A673 (cell line): ENCODE measurements at regions not wholly inside any gene's neighbourhood (a gene's known extent, or its start where the extent isn't known, plus 50 kb on each side); places are given as distances from the start of the nearest gene placed in this dataset.

Experiments
- BruUV-seq: library from RNA; stranded (reverse); fragments of 400-500 nt; replicated peaks from 2 replicates; lab custom pipeline; 2021; lab: Mats Ljungman, UMichigan
- CTCF ChIA-PET: fragments of 300-600 bp; sonication (Branson Sonifier 250); formaldehyde crosslinking; loops from one replicate; lab custom pipeline; 2022; ENCODE audit warnings: antibody characterized with exemption; lab: Charles Lee
- POLR2A ChIA-PET: fragments of 300-600 bp; sonication (Branson Sonifier 250); formaldehyde crosslinking; loops from one replicate; lab custom pipeline; 2022; ENCODE audit warnings: antibody characterized with exemption; ENCODE audit not compliant: low non-redundant PET; lab: Charles Lee
- DNase-seq: peaks from one replicate; pipeline ENCODE4 v3.0.0-alpha.2; 2015; ENCODE audit warnings: low spot score
- H3K27ac ChIP-seq: fragments of 200-600 bp; sonication (generic); 2 replicates; pipeline ENCODE4 v1.5.1; 2016; ENCODE audit warnings: mixed run types, low read depth, mild to moderate bottlenecking, mixed read lengths, antibody characterized with exemption, low read length; ENCODE audit not compliant: poor library complexity, severe bottlenecking
- H3K27me3 ChIP-seq: fragments of 200-600 bp; sonication (generic); replicated peaks from 2 replicates; pipeline ENCODE4 v1.6.1; 2017; ENCODE audit warnings: mixed run types, low read depth, mild to moderate bottlenecking, mixed read lengths, antibody characterized with exemption, low read length; ENCODE audit not compliant: insufficient read depth, poor library complexity
- H3K36me3 ChIP-seq: fragments of 200-600 bp; sonication (generic); 2 replicates; pipeline ENCODE4 v1.6.1; 2016; ENCODE audit warnings: mixed run types, mild to moderate bottlenecking, mixed read lengths, antibody characterized with exemption, low read length; ENCODE audit not compliant: insufficient read depth, poor library complexity, severe bottlenecking
- H3K4me1 ChIP-seq: fragments of 200-600 bp; sonication (generic); 2 replicates; pipeline ENCODE4 v1.6.1; 2017; ENCODE audit warnings: mixed run types, mild to moderate bottlenecking, mixed read lengths, antibody characterized with exemption, low read length; ENCODE audit not compliant: insufficient read depth, poor library complexity, severe bottlenecking
- H3K4me3 ChIP-seq: fragments of 200-600 bp; sonication (generic); 2 replicates; pipeline ENCODE4 v1.5.1; 2016; ENCODE audit warnings: low read depth, mixed run types, mild to moderate bottlenecking, mixed read lengths, low read length; ENCODE audit not compliant: poor library complexity, severe bottlenecking
- H3K9me3 ChIP-seq: fragments of 200-600 bp; sonication (generic); 2 replicates; pipeline ENCODE4 v1.6.1; 2016; ENCODE audit warnings: mixed run types, low read depth, mild to moderate bottlenecking, mixed read lengths, antibody characterized with exemption, low read length; ENCODE audit not compliant: poor library complexity, severe bottlenecking
- EZH2 ChIP-seq: fragments of 200-600 bp; sonication (generic); IDR thresholded peaks from 2 replicates; pipeline ENCODE4 v1.6.1; 2017; ENCODE audit warnings: borderline replicate concordance, low read depth, mild to moderate bottlenecking, mixed read lengths, antibody characterized with exemption, low read length; ENCODE audit not compliant: poor library complexity, severe bottlenecking
- intact Hi-C: fragments of 100-400 bp; cut with micrococcal nuclease; formaldehyde crosslinking; loops from one replicate; pipeline ENCODE4 v1.10.0; 2022; ENCODE audit not compliant: unreplicated experiment
- TF ChIP-seq, protein P1 (sequence below): fragments of 300-800, 200-600 bp; sonication (generic); conservative IDR thresholded peaks from 2 replicates; pipeline ENCODE4 v1.5.1; 2017; ENCODE audit warnings: low read depth, mild to moderate bottlenecking, antibody characterized with exemption, low read length, moderate library complexity, mixed read lengths

DNA sequence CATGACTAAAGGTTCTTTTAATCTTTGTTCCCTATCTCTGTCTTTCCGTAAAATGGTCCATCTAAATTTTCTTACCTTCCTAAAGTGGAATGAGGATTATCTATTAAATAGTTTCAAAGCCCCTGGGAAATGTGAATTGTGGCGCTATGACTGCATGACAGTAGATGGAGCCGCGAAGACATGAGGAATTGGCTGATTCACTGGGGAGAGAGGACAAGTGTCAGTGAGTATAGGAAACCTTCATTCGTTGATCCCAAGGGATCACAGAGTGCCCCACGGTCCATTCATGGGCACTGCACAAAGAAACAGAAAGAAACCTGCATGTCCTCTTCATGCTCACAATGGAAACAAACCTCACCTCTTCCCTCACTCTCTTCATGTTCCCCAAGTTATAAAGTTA lies 479.3 kb upstream of the BTBD3 start:
- intact Hi-C loops, result loop anchor here (2.0 kb wide), 1 partner anchor 104 kb away; no protein-coding TSS in a partner anchor
- peak; percentile 65 for DNase-seq
- CTCF ChIA-PET, result no interaction called here
- Histone ChIP-seq H3K9me3 (peaks cover 12% of the 10 kb centered on the region), H3K27ac (no peak overlapping the region), H3K27me3 (no peaks in the 10 kb centered on the region), H3K4me1 (peaks cover 21% of the 10 kb centered on the region), H3K36me3 (no peaks in the 10 kb centered on the region), H3K4me3 (no peak overlapping the region)
- TF ChIP-seq, protein P1, sequence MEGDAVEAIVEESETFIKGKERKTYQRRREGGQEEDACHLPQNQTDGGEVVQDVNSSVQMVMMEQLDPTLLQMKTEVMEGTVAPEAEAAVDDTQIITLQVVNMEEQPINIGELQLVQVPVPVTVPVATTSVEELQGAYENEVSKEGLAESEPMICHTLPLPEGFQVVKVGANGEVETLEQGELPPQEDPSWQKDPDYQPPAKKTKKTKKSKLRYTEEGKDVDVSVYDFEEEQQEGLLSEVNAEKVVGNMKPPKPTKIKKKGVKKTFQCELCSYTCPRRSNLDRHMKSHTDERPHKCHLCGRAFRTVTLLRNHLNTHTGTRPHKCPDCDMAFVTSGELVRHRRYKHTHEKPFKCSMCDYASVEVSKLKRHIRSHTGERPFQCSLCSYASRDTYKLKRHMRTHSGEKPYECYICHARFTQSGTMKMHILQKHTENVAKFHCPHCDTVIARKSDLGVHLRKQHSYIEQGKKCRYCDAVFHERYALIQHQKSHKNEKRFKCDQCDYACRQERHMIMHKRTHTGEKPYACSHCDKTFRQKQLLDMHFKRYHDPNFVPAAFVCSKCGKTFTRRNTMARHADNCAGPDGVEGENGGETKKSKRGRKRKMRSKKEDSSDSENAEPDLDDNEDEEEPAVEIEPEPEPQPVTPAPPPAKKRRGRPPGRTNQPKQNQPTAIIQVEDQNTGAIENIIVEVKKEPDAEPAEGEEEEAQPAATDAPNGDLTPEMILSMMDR, result 0 out of 2 replicates have a peak, but pooled peaks have one; percentile 37
- no peak for TF ChIP-seq EZH2
- POLR2A ChIA-PET, result no interaction called here
- BruUV-seq, result no TSS peak

DNA sequence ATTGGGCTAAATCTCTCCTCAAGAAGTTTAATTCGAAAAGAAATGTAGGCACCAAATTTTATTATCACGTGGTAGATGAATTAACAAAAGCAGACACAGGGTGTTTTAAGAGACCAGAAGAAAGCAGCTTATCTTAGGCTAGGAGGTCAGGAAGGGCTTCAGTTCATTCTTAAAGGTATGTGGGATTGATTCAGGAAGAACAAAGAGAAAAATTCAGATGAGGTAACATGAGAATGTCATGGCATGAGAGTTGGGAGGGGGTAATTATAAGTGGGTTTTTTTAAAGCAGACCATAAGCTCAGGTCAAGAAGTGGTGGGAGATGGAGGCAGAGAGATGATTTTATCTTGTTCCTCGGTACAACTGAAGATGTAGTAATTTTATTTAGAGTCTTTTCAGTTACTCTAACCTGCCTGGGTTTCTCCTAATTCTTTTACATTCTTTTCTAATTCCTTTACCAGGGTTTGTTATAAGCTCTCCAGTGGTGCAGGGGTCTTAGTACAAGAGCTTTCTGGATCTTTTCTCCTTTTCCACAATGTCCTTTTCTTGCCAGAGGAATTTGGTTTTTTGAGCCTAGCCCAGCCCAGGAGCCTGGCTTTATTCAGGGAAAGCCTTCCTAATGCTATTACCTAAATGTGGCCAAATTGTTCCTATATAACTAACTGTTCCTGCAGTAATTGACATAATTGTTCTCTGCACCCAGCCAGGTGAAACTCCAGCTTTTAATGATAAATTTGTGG lies 474.1 kb upstream of the BTBD3 start:
- Histone ChIP-seq H3K36me3 (no peaks in the 10 kb centered on the region), H3K4me1 (peaks cover 32% of the 10 kb centered on the region), H3K27ac (no peak overlapping the region), H3K9me3 (peaks cover 4% of the 10 kb centered on the region), H3K27me3 (no peaks in the 10 kb centered on the region), H3K4me3 (no peak overlapping the region)
- no peak for DNase-seq
- intact Hi-C loops, result loop anchor here (5.0 kb wide), 1 partner anchor 771 kb away; the partner anchor contains the start of gene JAG1
- CTCF ChIA-PET, result no interaction called here
- POLR2A ChIA-PET, result interaction anchor here (0.5 kb wide), 1 partner anchor 15 kb away, joined by 3 read pairs; no protein-coding TSS in a partner anchor
- TF ChIP-seq, protein P1, result no peak
- TF ChIP-seq EZH2, result no peak
- BruUV-seq, result no TSS peak

DNA sequence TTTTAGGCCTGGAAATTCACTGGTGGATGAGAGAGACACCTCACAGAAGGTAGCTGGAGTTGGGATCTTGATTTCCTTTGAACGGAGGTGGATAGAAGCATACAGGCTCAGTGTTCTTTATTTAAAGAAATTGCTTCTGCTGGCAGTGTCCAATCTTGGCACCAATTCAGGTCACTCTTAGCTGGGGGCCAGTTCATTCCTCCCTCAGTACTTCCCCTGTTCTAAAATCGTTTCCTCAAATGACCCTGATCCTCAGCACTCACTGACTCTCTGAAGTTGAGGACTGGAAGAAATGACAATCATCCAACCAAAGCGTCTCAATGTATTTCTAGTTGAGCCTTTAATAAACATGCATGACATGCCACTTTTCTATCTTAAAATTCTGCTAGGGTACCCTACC lies 472.5 kb upstream of the BTBD3 start:
- BruUV-seq, result no TSS peak
- intact Hi-C loops, result no loop called here

More for the DNA sequence above, 472.5 kb upstream of the BTBD3 start:
- ChIA-PET POLR2A (no interaction called here), CTCF (no interaction called here)
- no peak for DNase-seq
- Histone ChIP-seq H3K27ac (no peak overlapping the region), H3K36me3 (no peaks in the 10 kb centered on the region), H3K4me1 (peaks cover 32% of the 10 kb centered on the region), H3K4me3 (no peak overlapping the region), H3K9me3 (peaks cover 3% of the 10 kb centered on the region), H3K27me3 (no peaks in the 10 kb centered on the region)
- no peak for TF ChIP-seq EZH2
- TF ChIP-seq, protein P1, result no peak
